NCI-H128 (cell line): ENCODE measurements at regions not wholly inside any gene's neighbourhood (a gene's known extent, or its start where the extent isn't known, plus 50 kb on each side); places are given as distances from the start of the nearest gene placed in this dataset.
"Not testable (repeated sequence)": the region's sequence is repeated elsewhere in the genome, so short reads cannot be mapped to it uniquely, and the experiment has no call there.

Source experiments
- DNase-seq: peaks from one replicate; lab custom pipeline; 2025; ENCODE audit not compliant: unreplicated experiment; lab: John Stamatoyannopoulos, UW

- no peak for DNase-seq
Observed at GRCh38 chr4:144366425-144366824, 225.9 kb upstream of the GYPA start.

GRCh38 chr4:144371485-144371884 is 231.0 kb upstream of the GYPA start:
- no peak for DNase-seq

GRCh38 chr4:144374065-144374464 is 233.5 kb upstream of the GYPA start:
- DNase-seq = no peak

GRCh38 chr4:144376866-144377265 is 236.3 kb upstream of the GYPA start:
- no peak for DNase-seq

GRCh38 chr4:144384408-144384807 is 243.9 kb upstream of the GYPA start:
- no peak for DNase-seq

- no peak for DNase-seq
Observed at GRCh38 chr4:144399927-144400326, 246.0 kb upstream of the HHIP start.

- no peak for DNase-seq
Observed at GRCh38 chr4:144402176-144402575, 243.8 kb upstream of the HHIP start.

GRCh38 chr4:144402999-144403398 is 243.0 kb upstream of the HHIP start:
- no peak for DNase-seq

- DNase-seq = no peak
Observed at GRCh38 chr4:144403893-144404292, 242.1 kb upstream of the HHIP start.

- no peak for DNase-seq
Observed at GRCh38 chr4:144409525-144409924, 236.4 kb upstream of the HHIP start.

GRCh38 chr4:144410230-144410783 is 235.6 kb upstream of the HHIP start:
- DNase-seq = no peak

- DNase-seq = no peak
Observed at GRCh38 chr4:144411119-144411518, 234.8 kb upstream of the HHIP start.

- DNase-seq = no peak
Observed at GRCh38 chr4:144411700-144412099, 234.3 kb upstream of the HHIP start.

GRCh38 chr4:144421056-144421455 is 224.9 kb upstream of the HHIP start:
- DNase-seq = no peak

GRCh38 chr4:144421839-144422565 is 224.0 kb upstream of the HHIP start:
- no peak for DNase-seq

GRCh38 chr4:144423930-144424329 is 222.0 kb upstream of the HHIP start:
- no peak for DNase-seq

GRCh38 chr4:144426023-144426422 is 219.9 kb upstream of the HHIP start:
- DNase-seq = not testable (repeated sequence)

- no peak for DNase-seq
Observed at GRCh38 chr4:144442713-144443112, 203.2 kb upstream of the HHIP start.

- DNase-seq = no peak
Observed at GRCh38 chr4:144449611-144450010, 196.3 kb upstream of the HHIP start.

GRCh38 chr4:144450526-144450925 is 195.4 kb upstream of the HHIP start:
- DNase-seq = no peak

GRCh38 chr4:144451766-144452450 is 194.0 kb upstream of the HHIP start:
- no peak for DNase-seq

- DNase-seq = no peak
Observed at GRCh38 chr4:144456196-144456595, 189.8 kb upstream of the HHIP start.
